Prostate gland (tissue), 2 donors: ENCODE measurements at regions not wholly inside any gene's neighbourhood (a gene's known extent, or its start where the extent isn't known, plus 50 kb on each side); places are given as distances from the start of the nearest gene placed in this dataset.

ENCODE experiments used
- CTCF ChIP-seq, 4 experiments: fragments of 200-600 bp in 2 of 4; fragments of 450-650 bp in 2 of 4; sonication (generic) in 2 of 4; IDR thresholded peaks; 1 replicate in 3 of 4; 2 replicates in 1 of 4; pipeline ENCODE4 v1.5.1; 2016 to 2019; ENCODE audit warnings: antibody characterized with exemption in 4 of 4, mild to moderate bottlenecking in 2 of 4, moderate library complexity in 2 of 4
- POLR2AphosphoS5 ChIP-seq: sonication (generic); formaldehyde crosslinking; IDR thresholded peaks from one replicate; pipeline ENCODE4 v1.6.1; 2017; ENCODE audit warnings: antibody characterized with exemption

DNA sequence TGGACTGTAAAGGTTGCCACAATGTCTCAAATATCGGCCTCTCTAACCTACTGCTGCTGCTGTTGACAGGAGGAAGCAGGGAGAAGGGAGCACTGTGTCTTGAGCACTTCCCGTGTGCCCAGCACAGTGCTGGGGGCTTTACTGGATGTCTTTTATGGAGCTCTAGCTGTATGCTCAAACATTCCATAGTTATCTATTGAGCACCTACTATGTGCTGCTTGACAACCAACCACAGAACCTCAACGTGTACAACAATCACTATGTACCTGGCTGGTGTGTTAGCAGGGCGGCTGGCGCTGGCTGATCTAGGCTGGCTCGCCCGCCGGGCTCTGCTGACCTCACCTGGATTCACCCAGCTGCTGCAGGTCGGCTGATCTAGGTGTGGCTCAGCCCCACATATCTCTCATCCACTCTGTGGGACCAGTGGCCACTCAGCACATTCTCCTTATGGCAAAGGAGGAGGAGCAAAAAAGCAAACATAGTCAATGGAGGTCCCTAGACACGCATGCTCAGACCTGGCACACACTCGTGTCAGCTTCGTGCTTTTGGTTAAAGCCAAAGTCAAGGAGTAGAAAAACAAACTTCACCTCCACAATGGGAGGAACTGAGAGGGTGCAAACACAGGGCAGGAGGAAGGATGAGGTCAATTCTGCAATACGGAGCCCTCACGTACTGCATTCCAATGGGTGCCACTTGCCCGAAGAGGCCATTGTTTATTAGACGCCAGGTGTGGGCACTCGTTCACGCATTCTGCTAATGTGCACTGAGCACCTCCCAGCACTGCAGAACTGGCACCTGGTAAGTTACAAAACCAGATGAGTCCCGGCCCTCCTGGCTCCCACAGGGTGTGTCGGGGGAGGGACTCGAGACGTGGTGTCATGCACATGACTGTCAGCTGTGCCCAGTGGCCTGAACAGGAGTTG, 147.2 kb downstream of the SCARB1 start:
- TF ChIP-seq CTCF (IDR thresholded peaks at IDR 0.05) = no peak
- TF ChIP-seq POLR2AphosphoS5 = no peak
